Central memory CD8-positive, alpha-beta T cell (primary cell): ENCODE measurements at regions not wholly inside any gene's neighbourhood (a gene's known extent, or its start where the extent isn't known, plus 50 kb on each side); places are given as distances from the start of the nearest gene placed in this dataset.
"Not testable (repeated sequence)": the region's sequence is repeated elsewhere in the genome, so short reads cannot be mapped to it uniquely, and the experiment has no call there.

ENCODE experiments used
- ATAC-seq: fragments of 150-1000 bp; cut with Tn5 transposase; replicated peaks from 2 replicates; pipeline ENCODE4 v1.10.0; 2022; ENCODE audit warnings: mild to moderate bottlenecking, moderate FRiP score, moderate number of reproducible peaks; ENCODE audit not compliant: poor library complexity, severe bottlenecking; ENCODE audit errors: extremely low read depth
- DNase-seq, 2 donors: peaks; one replicate each; pipeline ENCODE4 v3.0.0; 2021; ENCODE audit warnings: low spot score in 2 of 2
- H3K27ac Mint-ChIP-seq: one replicate; pipeline ENCODE4 v1.8.0; 2022; ENCODE audit warnings: low read depth, mild to moderate bottlenecking, moderate library complexity, mixed read lengths
- H3K27me3 Mint-ChIP-seq: one replicate; pipeline ENCODE4 v1.8.0; 2022; ENCODE audit warnings: mixed read lengths
- H3K36me3 Mint-ChIP-seq: one replicate; pipeline ENCODE4 v1.8.0; 2022; ENCODE audit warnings: mild to moderate bottlenecking, moderate library complexity, mixed read lengths; ENCODE audit not compliant: insufficient read depth
- H3K4me1 Mint-ChIP-seq: one replicate; pipeline ENCODE4 v1.8.0; 2022; ENCODE audit warnings: mixed read lengths
- H3K4me3 Mint-ChIP-seq: one replicate; pipeline ENCODE4 v1.8.0; 2022; ENCODE audit warnings: mild to moderate bottlenecking, moderate library complexity, mixed read lengths
- H3K9me3 Mint-ChIP-seq: one replicate; pipeline ENCODE4 v1.8.0; 2022; ENCODE audit warnings: mixed read lengths

GRCh38 chr10:61061923-61062504 is 118.0 kb upstream of the RHOBTB1 start:
- Mint-ChIP-seq H3K27ac (no peak overlapping the region), H3K36me3 (no peaks in the 10 kb centered on the region), H3K9me3 (no peaks in the 10 kb centered on the region), H3K27me3 (peaks cover 2% of the 10 kb centered on the region), H3K4me3 (no peak overlapping the region), H3K4me1 (no peaks in the 10 kb centered on the region)
- ATAC-seq: no peak
- DNase-seq: no peak

- DNase-seq: no peak
- no peak for ATAC-seq
- H3K4me1 Mint-ChIP-seq: no peaks in the 10 kb centered on the region
- H3K27me3 Mint-ChIP-seq: no peaks in the 10 kb centered on the region
- no peak overlapping the region for H3K4me3 Mint-ChIP-seq
- no peaks in the 10 kb centered on the region for H3K9me3 Mint-ChIP-seq
- H3K36me3 Mint-ChIP-seq: no peaks in the 10 kb centered on the region
- H3K27ac Mint-ChIP-seq: no peak overlapping the region
These were observed 115.7 kb upstream of the RHOBTB1 start for GRCh38 chr10:61059636-61060035.

GRCh38 chr10:61052469-61053205 is 108.7 kb upstream of the RHOBTB1 start:
- Mint-ChIP-seq H3K36me3 (no peaks in the 10 kb centered on the region), H3K27me3 (peaks cover 9% of the 10 kb centered on the region), H3K27ac (no peak overlapping the region), H3K9me3 (no peaks in the 10 kb centered on the region), H3K4me1 (no peaks in the 10 kb centered on the region), H3K4me3 (no peak overlapping the region)
- DNase-seq (no peak), ATAC-seq (no peak)

DNA sequence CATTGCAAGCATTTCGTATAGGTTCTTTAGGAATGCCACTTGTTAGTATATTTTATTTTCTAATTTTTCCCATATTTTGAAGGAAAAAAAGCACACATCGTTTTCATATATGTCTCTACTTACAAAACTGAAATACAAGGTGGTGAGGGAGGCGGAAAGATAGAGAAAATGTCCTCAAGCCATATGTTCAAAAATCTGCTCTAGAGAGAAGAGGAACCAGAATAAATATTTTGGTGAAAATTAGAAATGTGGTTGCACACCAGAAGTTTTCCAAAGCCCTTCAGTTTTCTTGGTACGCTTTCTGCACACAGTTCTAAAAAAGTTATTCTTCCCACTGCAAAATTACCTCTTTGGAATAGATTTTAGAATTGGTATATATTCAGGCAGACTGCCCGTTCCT is 107.4 kb upstream of the RHOBTB1 start:
- Mint-ChIP-seq H3K27me3 (peaks cover 12% of the 10 kb centered on the region), H3K27ac (no peak overlapping the region), H3K4me3 (no peak overlapping the region), H3K9me3 (no peaks in the 10 kb centered on the region), H3K36me3 (no peaks in the 10 kb centered on the region), H3K4me1 (no peaks in the 10 kb centered on the region)
- DNase-seq (no peak), ATAC-seq (no peak)

- Mint-ChIP-seq H3K9me3 (no peaks in the 10 kb centered on the region), H3K4me3 (no peak overlapping the region), H3K4me1 (no peaks in the 10 kb centered on the region), H3K36me3 (no peaks in the 10 kb centered on the region), H3K27ac (no peak overlapping the region), H3K27me3 (peaks cover 19% of the 10 kb centered on the region)
- ATAC-seq (no peak), DNase-seq (no peak)
These were observed 106.2 kb upstream of the RHOBTB1 start for GRCh38 chr10:61050120-61050745.

- ATAC-seq: no peak
- Mint-ChIP-seq H3K36me3 (no peaks in the 10 kb centered on the region), H3K27me3 (peaks cover 19% of the 10 kb centered on the region), H3K4me3 (no peak overlapping the region), H3K9me3 (no peaks in the 10 kb centered on the region), H3K4me1 (no peaks in the 10 kb centered on the region), H3K27ac (no peak overlapping the region)
- no peak for DNase-seq
These were observed 105.4 kb upstream of the RHOBTB1 start for GRCh38 chr10:61049386-61049785.

DNA sequence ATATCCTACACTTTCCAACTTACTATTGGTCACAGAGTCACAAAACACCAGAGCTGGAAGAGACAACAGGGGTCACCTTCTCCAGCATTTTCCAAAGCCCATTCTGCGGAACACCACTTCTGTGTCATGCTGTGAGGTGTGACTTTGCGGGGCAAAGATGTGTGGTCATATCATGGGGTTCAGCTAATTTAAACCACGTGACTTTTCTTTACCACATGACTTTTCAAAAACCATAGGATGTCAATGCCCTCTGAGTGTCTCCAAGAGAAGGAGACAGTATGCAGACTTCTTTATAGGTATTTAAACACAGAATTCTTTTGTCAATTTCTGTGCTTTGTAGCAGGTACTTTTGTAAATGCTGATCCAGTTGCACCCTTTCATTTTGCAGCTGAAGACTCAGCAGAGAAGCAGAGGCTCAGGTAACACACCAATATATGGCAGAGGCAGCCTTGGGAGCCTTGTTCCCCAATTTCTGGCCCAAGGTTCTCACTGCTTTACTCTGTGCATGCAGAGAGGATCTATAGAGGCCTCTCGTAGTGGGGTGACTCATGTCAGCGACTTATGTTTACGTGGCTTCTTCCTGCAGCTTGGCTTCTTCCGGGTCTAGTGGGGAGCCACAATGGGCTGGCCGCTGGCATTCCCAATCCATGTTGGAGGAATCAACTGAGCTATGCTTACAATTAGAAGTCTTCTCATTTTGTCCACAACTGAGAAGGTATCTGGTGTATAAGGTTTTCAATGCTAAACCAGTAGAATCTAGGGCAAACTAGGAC is 104.0 kb upstream of the RHOBTB1 start:
- H3K4me1 Mint-ChIP-seq: no peaks in the 10 kb centered on the region
- no peak overlapping the region for H3K27ac Mint-ChIP-seq
- ATAC-seq: no peak
- no peak overlapping the region for H3K4me3 Mint-ChIP-seq
- no peak for DNase-seq
- no peaks in the 10 kb centered on the region for H3K9me3 Mint-ChIP-seq
- H3K27me3 Mint-ChIP-seq: peaks cover 19% of the 10 kb centered on the region
- no peaks in the 10 kb centered on the region for H3K36me3 Mint-ChIP-seq

DNA sequence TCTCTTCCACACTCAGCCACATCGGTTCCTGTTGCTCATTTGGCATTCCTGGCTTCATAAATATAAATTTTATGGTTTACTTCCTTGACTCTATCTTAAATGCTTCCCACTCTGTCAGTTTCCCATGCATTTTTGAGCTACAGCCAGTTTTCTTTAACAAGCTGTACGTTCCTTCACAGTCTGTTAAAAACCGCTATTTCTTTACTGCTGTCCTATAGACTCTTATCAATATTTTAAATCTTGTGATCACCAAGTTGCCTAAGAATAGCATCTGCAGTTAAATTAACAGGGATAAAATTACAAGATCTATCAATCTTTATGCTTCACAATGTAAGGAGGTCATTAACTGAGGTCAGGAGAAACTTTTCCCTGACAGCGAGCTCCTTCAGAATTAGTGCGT is 103.1 kb upstream of the RHOBTB1 start:
- Mint-ChIP-seq H3K27ac (no peak overlapping the region), H3K27me3 (peaks cover 19% of the 10 kb centered on the region), H3K4me1 (no peaks in the 10 kb centered on the region), H3K9me3 (no peaks in the 10 kb centered on the region), H3K36me3 (no peaks in the 10 kb centered on the region), H3K4me3 (no peak overlapping the region)
- ATAC-seq (no peak), DNase-seq (no peak)

DNA sequence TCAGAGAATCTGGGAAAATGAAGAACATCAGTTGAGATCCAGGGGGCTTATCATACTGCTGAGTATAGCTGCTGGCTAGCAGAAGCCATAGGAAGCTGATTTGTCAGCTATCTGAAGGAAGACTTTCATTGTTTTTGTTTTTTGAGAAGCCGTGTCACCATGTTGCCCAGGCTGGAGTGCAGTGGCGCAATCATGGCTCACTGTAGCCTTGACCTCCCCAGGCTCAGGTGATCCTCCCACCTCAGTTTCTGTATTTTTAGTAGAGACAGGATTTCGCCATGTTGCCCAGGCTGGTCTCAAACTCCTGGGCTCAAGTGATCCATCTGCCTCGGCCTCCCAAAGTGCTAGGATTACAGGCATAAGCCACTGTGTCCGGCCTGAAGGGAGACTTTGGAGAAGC is 101.5 kb upstream of the RHOBTB1 start:
- not testable (repeated sequence) for H3K27ac Mint-ChIP-seq, H3K9me3 Mint-ChIP-seq, H3K4me3 Mint-ChIP-seq, DNase-seq, H3K36me3 Mint-ChIP-seq, ATAC-seq, H3K4me1 Mint-ChIP-seq
- peaks cover 19% of the 10 kb centered on the region for H3K27me3 Mint-ChIP-seq

DNA sequence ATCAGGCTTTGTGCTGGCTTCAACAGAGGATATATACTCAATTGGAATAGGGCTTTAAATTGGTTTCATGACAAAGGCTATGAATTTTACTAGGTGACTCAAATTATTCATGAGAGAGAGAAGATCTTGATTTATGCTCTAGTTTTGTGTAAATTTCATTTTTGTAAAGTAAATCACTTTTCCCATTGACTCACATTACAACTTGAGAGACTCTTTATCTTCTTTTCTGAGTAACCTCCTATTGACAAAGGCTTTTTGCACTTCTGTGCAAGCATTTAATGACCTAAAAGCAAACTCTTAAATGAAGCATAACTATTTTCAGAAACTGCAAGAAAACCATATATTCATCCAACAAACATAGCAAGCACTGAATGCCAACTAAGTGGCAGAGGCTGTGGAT is 98.5 kb upstream of the RHOBTB1 start:
- no peak for ATAC-seq
- Mint-ChIP-seq H3K36me3 (no peaks in the 10 kb centered on the region), H3K4me1 (no peaks in the 10 kb centered on the region), H3K9me3 (no peaks in the 10 kb centered on the region), H3K27ac (no peak overlapping the region), H3K4me3 (no peak overlapping the region), H3K27me3 (peaks cover 10% of the 10 kb centered on the region)
- no peak for DNase-seq

GRCh38 chr10:61040399-61041016 is 96.5 kb upstream of the RHOBTB1 start:
- Mint-ChIP-seq H3K4me3 (no peak overlapping the region), H3K4me1 (no peaks in the 10 kb centered on the region), H3K36me3 (no peaks in the 10 kb centered on the region), H3K27me3 (no peaks in the 10 kb centered on the region), H3K9me3 (no peaks in the 10 kb centered on the region), H3K27ac (no peak overlapping the region)
- DNase-seq (no peak), ATAC-seq (no peak)

DNA sequence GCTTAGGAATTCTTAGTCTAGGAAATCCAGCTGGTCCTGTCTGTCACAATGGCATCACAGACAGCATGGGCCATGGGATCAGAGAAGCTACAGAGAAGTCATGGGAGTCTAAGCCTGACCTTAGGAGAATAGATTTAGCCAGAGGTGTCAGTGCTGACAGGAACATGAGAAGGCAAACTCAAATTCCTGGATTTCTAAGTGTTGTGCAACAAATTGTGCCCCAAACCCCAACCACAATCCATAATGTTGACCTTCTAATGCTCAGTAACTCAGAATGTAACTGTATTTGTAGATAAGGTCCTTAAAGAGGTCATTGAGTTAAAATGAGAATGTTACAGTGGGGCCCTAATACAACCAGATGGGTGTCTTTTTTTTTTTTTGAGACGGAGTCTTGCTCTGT is 95.9 kb upstream of the RHOBTB1 start:
- Mint-ChIP-seq H3K9me3 (no peaks in the 10 kb centered on the region), H3K36me3 (no peaks in the 10 kb centered on the region), H3K27me3 (no peaks in the 10 kb centered on the region), H3K4me3 (no peak overlapping the region), H3K4me1 (no peaks in the 10 kb centered on the region), H3K27ac (no peak overlapping the region)
- DNase-seq (no peak), ATAC-seq (no peak)
